K562 (cell line): ENCODE measurements at regions not wholly inside any gene's neighbourhood (a gene's known extent, or its start where the extent isn't known, plus 50 kb on each side); places are given as distances from the start of the nearest gene placed in this dataset.

Experiments used
- FOSL1 ChIP-seq: fragments of 200-800 bp; sonication (Bioruptor generic); conservative IDR thresholded peaks from 2 replicates; pipeline ENCODE4 v1.6.1; 2016; ENCODE audit warnings: missing genetic modification characterization, missing compliant biosample characterization
- MTA1 ChIP-seq: fragments of 450-650 bp; IDR thresholded peaks from 2 replicates; pipeline ENCODE4 v1.6.1; 2017; ENCODE audit warnings: borderline replicate concordance
- MTA3 ChIP-seq: fragments of 450-650 bp; formaldehyde crosslinking; IDR thresholded peaks from 2 replicates; pipeline ENCODE4 v1.6.1; 2017; ENCODE audit warnings: mild to moderate bottlenecking, borderline replicate concordance
- YY1 ChIP-seq, 3 experiments: IDR thresholded peaks; 2 replicates each; pipeline ENCODE4 v1.6.1; 2011; ENCODE audit warnings: low read length in 2 of 3, mild to moderate bottlenecking in 2 of 3, moderate library complexity in 2 of 3, borderline replicate concordance in 1 of 3, control low read depth in 1 of 3, low read depth in 1 of 3; ENCODE audit not compliant: insufficient read depth in 3 of 3, insufficient replicate concordance in 2 of 3, control insufficient read depth in 1 of 3, insufficient read length in 1 of 3; ENCODE audit errors: extremely low read depth in 1 of 3

DNA sequence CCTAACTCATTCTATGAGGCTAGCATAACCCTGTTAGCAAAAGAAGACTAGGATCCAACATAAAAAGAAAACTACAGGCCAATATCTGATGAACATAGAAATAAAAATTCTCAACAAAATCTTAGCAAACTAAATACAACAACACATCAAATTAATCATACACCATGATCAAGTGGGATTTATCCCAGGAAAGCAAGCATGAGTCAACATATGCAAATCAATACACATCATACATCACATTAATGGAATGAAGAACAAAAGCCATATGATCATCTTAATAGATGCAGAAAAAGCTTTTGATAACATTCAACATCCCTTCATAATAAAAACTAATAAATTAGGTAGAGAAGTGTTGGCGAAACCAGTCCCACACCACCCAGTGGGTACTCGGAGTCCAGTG, 136.1 kb upstream of the MME start:
- TF ChIP-seq YY1 (IDR thresholded peaks at IDR 0.05; ENCODE audit: borderline replicate concordance in 1 of 3, control insufficient read depth in 1 of 3, extremely low read depth in 1 of 3, insufficient read depth in 3 of 3, insufficient read length in 1 of 3, insufficient replicate concordance in 2 of 3, low read depth in 1 of 3, low read length in 2 of 3) (no peak), FOSL1 (tag) (no peak), MTA1 (no peak), MTA3 (no peak)
